HG03354 (cell line): ENCODE measurements at regions not wholly inside any gene's neighbourhood (a gene's known extent, or its start where the extent isn't known, plus 50 kb on each side); places are given as distances from the start of the nearest gene placed in this dataset.
"Not testable (repeated sequence)": the region's sequence is repeated elsewhere in the genome, so short reads cannot be mapped to it uniquely, and the experiment has no call there.

ENCODE experiments used
- ATAC-seq: cut with Tn5 transposase; IDR thresholded peaks from one replicate; pipeline ENCODE4 v1.9.1; 2021; ENCODE audit warnings: mild to moderate bottlenecking; ENCODE audit not compliant: unreplicated experiment, poor library complexity, severe bottlenecking

- no peak for ATAC-seq
Observed at GRCh38 chr10:63675171-63675570, 154.0 kb downstream of the REEP3 start.

GRCh38 chr10:63677001-63677400 is 155.8 kb downstream of the REEP3 start:
- no peak for ATAC-seq

GRCh38 chr10:63680545-63680944 is 159.3 kb downstream of the REEP3 start:
- not testable (repeated sequence) for ATAC-seq

GRCh38 chr10:63681993-63682697 is 160.9 kb downstream of the REEP3 start:
- ATAC-seq, result no peak

GRCh38 chr10:63682698-63683052 is 161.5 kb downstream of the REEP3 start:
- ATAC-seq, result not testable (repeated sequence)

GRCh38 chr10:63683223-63683622 is 162.0 kb downstream of the REEP3 start:
- ATAC-seq, result no peak

- no peak for ATAC-seq
Observed at GRCh38 chr10:63683686-63684085, 162.5 kb downstream of the REEP3 start.

- no peak for ATAC-seq
Observed at GRCh38 chr10:63684257-63684936, 163.2 kb downstream of the REEP3 start.

- peak; percentile 49 for ATAC-seq
Observed at GRCh38 chr10:63689768-63690167, 168.6 kb downstream of the REEP3 start.

GRCh38 chr10:63692220-63692896 is 171.2 kb downstream of the REEP3 start:
- no peak for ATAC-seq

GRCh38 chr10:63693021-63693420 is 171.8 kb downstream of the REEP3 start:
- not testable (repeated sequence) for ATAC-seq

GRCh38 chr10:63696205-63696604 is 175.0 kb downstream of the REEP3 start:
- ATAC-seq, result no peak

- ATAC-seq, result peak; percentile 72
Observed at GRCh38 chr10:63697956-63698786, 177.0 kb downstream of the REEP3 start.

GRCh38 chr10:63698787-63699150 is 177.6 kb downstream of the REEP3 start:
- ATAC-seq, result no peak

- no peak for ATAC-seq
Observed at GRCh38 chr10:63699785-63700613, 178.8 kb downstream of the REEP3 start.

- no peak for ATAC-seq
Observed at GRCh38 chr10:63700631-63701156, 179.5 kb downstream of the REEP3 start.

- ATAC-seq, result no peak
Observed at GRCh38 chr10:63702092-63702491, 180.9 kb downstream of the REEP3 start.

- ATAC-seq, result no peak
Observed at GRCh38 chr10:63703113-63703670, 182.0 kb downstream of the REEP3 start.
